ENCODE measurements at regions not wholly inside any gene's neighbourhood (a gene's known extent, or its start where the extent isn't known, plus 50 kb on each side); places are given as distances from the start of the nearest gene placed in this dataset.

DNA sequence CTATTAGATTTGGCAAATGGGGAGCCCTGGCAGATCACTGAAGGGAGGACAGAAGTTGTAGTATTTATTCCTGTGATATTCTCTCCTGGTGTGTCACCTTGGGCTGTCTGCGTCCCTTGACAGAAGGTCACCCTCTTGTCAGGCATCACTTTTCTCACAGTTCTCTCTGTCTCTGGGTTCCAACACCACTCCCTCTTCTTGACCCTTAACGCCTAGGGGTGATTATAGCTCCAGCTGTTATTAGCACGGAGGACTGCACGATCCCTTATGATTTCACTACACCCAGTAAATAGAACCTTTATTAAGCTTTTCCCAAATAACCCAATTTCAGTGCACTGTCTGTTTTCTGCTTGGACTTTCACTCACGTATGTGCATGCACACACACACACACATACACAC, 166.3 kb upstream of the TNP1 start:
- TF ChIP-seq, protein P1, sequence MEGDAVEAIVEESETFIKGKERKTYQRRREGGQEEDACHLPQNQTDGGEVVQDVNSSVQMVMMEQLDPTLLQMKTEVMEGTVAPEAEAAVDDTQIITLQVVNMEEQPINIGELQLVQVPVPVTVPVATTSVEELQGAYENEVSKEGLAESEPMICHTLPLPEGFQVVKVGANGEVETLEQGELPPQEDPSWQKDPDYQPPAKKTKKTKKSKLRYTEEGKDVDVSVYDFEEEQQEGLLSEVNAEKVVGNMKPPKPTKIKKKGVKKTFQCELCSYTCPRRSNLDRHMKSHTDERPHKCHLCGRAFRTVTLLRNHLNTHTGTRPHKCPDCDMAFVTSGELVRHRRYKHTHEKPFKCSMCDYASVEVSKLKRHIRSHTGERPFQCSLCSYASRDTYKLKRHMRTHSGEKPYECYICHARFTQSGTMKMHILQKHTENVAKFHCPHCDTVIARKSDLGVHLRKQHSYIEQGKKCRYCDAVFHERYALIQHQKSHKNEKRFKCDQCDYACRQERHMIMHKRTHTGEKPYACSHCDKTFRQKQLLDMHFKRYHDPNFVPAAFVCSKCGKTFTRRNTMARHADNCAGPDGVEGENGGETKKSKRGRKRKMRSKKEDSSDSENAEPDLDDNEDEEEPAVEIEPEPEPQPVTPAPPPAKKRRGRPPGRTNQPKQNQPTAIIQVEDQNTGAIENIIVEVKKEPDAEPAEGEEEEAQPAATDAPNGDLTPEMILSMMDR (IDR thresholded peaks at IDR 0.05): no peak
- no peak for TF ChIP-seq ZFX (IDR thresholded peaks at IDR 0.05; ENCODE audit: borderline replicate concordance)
